H1 (cell line): ENCODE measurements at regions not wholly inside any gene's neighbourhood (a gene's known extent, or its start where the extent isn't known, plus 50 kb on each side); places are given as distances from the start of the nearest gene placed in this dataset.

Experiments used
- CTCF ChIA-PET: fragments of 300-600 bp; sonication (Branson Sonifier 250); formaldehyde crosslinking; loops from one replicate; lab custom pipeline; 2021; ENCODE audit not compliant: partially characterized antibody; lab: Charles Lee
- POLR2A ChIA-PET: fragments of 300-600 bp; sonication (Branson Sonifier 250); formaldehyde crosslinking; loops from one replicate; lab custom pipeline; 2021; ENCODE audit warnings: inconsistent platforms; ENCODE audit not compliant: partially characterized antibody; lab: Charles Lee
- DNase-seq, 2 experiments: peaks; one replicate each; pipeline versions ENCODE4 v3.0.0 to v3.0.0-alpha.2; 2010 to 2022; ENCODE audit warnings: low spot score in 2 of 2, low read depth in 1 of 2, mixed read lengths in 1 of 2
- FAIRE-seq: peaks from 2 replicates; lab custom pipeline; 2011; peaks lifted over from hg19 to GRCh38; lab: Jason Lieb, UNC
- H2AFZ ChIP-seq: 2 replicates; pipeline ENCODE4 v1.8.1; 2012; ENCODE audit warnings: low read length, inconsistent platforms
- H2AK5ac ChIP-seq: 2 replicates; pipeline ENCODE4 v1.6.1; 2013; ENCODE audit warnings: low read depth, low read length
- H2BK120ac ChIP-seq: replicated peaks from 2 replicates; pipeline ENCODE3; 2013; ENCODE audit warnings: low read depth, low read length, inconsistent platforms
- H2BK12ac ChIP-seq: 2 replicates; pipeline ENCODE4 v1.6.1; 2013; ENCODE audit warnings: low read depth, low read length
- H2BK15ac ChIP-seq: 2 replicates; pipeline ENCODE4 v1.6.1; 2013; ENCODE audit warnings: low read length
- H2BK20ac ChIP-seq: 2 replicates; pipeline ENCODE4 v1.6.1; 2013; ENCODE audit warnings: low read length
- H2BK5ac ChIP-seq: 2 replicates; pipeline ENCODE4 v1.6.1; 2013; ENCODE audit warnings: low read depth, low read length
- H3K14ac ChIP-seq: 2 replicates; pipeline ENCODE4 v1.6.1; 2013; ENCODE audit warnings: inconsistent platforms; ENCODE audit not compliant: insufficient read length
- H3K18ac ChIP-seq: 2 replicates; pipeline ENCODE4 v1.6.1; 2013; ENCODE audit warnings: low read length; ENCODE audit errors: extremely low read depth
- H3K23ac ChIP-seq: 2 replicates; pipeline ENCODE4 v1.6.1; 2013; ENCODE audit warnings: inconsistent platforms; ENCODE audit not compliant: insufficient read length
- H3K23me2 ChIP-seq: 2 replicates; pipeline ENCODE4 v1.6.1; 2013; ENCODE audit warnings: low read depth, low read length
- H3K27ac ChIP-seq: 2 replicates; pipeline ENCODE4 v1.6.1; 2011; ENCODE audit warnings: low read depth, low read length, inconsistent platforms
- H3K27me3 ChIP-seq, 4 experiments: replicated peaks in 1 of 4; 1 replicate in 1 of 4; 2 replicates in 3 of 4; pipeline versions ENCODE4 v1.6.1 to v1.8.1; 2011 to 2013; ENCODE audit warnings: low read length in 3 of 4, mild to moderate bottlenecking in 3 of 4, inconsistent platforms in 2 of 4, mixed read lengths in 2 of 4, moderate library complexity in 1 of 4; ENCODE audit not compliant: control insufficient read depth in 3 of 4, insufficient read depth in 3 of 4; ENCODE audit errors: extremely low read depth in 1 of 4
- H3K36me3 ChIP-seq, 4 experiments: 2 replicates each; pipeline versions ENCODE4 v1.6.1 to v1.8.1; 2011 to 2013; ENCODE audit warnings: mild to moderate bottlenecking in 4 of 4, low read length in 3 of 4, moderate library complexity in 2 of 4, control low read depth in 1 of 4, inconsistent platforms in 1 of 4; ENCODE audit not compliant: insufficient read depth in 4 of 4, control insufficient read depth in 2 of 4
- H3K4ac ChIP-seq: replicated peaks from 2 replicates; pipeline ENCODE3; 2013; ENCODE audit warnings: low read length, low read depth, mixed read lengths, inconsistent platforms; ENCODE audit not compliant: insufficient read length
- H3K4me1 ChIP-seq, 4 experiments: replicated peaks in 1 of 4; 1 replicate in 1 of 4; 2 replicates in 3 of 4; pipeline versions ENCODE4 v1.6.1 to v1.8.1; 2011 to 2013; ENCODE audit warnings: low read length in 3 of 4, inconsistent platforms in 2 of 4, mixed read lengths in 1 of 4; ENCODE audit not compliant: insufficient read depth in 4 of 4, control insufficient read depth in 3 of 4
- H3K4me2 ChIP-seq, 2 experiments: 2 replicates each; pipeline versions ENCODE4 v1.6.1 to v1.8.1; 2011 to 2013; ENCODE audit warnings: low read depth in 2 of 2, low read length in 2 of 2, control low read depth in 1 of 2, inconsistent platforms in 1 of 2, mild to moderate bottlenecking in 1 of 2; ENCODE audit not compliant: insufficient read depth in 1 of 2
- H3K4me3 ChIP-seq, 4 experiments: fragments of 200-600, 300-600 bp in 1 of 4; sonication (generic), shearing (Covaris generic), sonication (Bioruptor Twin) in 1 of 4; 2 replicates each; pipeline versions ENCODE4 v1.5.1 to v1.8.1; 2011 to 2016; ENCODE audit warnings: low read length in 4 of 4, low read depth in 3 of 4, control low read depth in 2 of 4, inconsistent platforms in 2 of 4, mild to moderate bottlenecking in 2 of 4, mixed read lengths in 1 of 4, moderate library complexity in 1 of 4; ENCODE audit not compliant: insufficient read depth in 2 of 4; ENCODE audit errors: extremely low read depth in 1 of 4
- H3K56ac ChIP-seq: replicated peaks from 2 replicates; pipeline ENCODE3; 2013; ENCODE audit warnings: low read depth, mild to moderate bottlenecking, mixed read lengths, low read length, inconsistent platforms; ENCODE audit not compliant: insufficient read length
- H3K79me1 ChIP-seq: 2 replicates; pipeline ENCODE4 v1.6.1; 2013; ENCODE audit warnings: low read depth, low read length, control low read depth
- H3K79me2 ChIP-seq, 2 experiments: 2 replicates each; pipeline versions ENCODE4 v1.6.1 to v1.8.1; 2012 to 2013; ENCODE audit warnings: low read length in 2 of 2, mild to moderate bottlenecking in 2 of 2, inconsistent platforms in 1 of 2; ENCODE audit not compliant: insufficient read depth in 2 of 2, control insufficient read depth in 1 of 2
- H3K9ac ChIP-seq, 4 experiments: replicated peaks in 1 of 4; 1 replicate in 1 of 4; 2 replicates in 3 of 4; pipeline versions ENCODE4 v1.6.1 to v1.8.1; 2011 to 2013; ENCODE audit warnings: low read depth in 3 of 4, low read length in 3 of 4, control low read depth in 2 of 4, mild to moderate bottlenecking in 2 of 4, moderate library complexity in 2 of 4, inconsistent platforms in 1 of 4; ENCODE audit errors: extremely low read depth in 1 of 4
- H3K9me3 ChIP-seq, 2 experiments: 2 replicates each; pipeline versions ENCODE4 v1.6.1 to v1.8.1; 2012 to 2013; ENCODE audit warnings: mild to moderate bottlenecking in 2 of 2, moderate library complexity in 2 of 2, control low read depth in 1 of 2, inconsistent platforms in 1 of 2, low read depth in 1 of 2, low read length in 1 of 2, mixed read lengths in 1 of 2; ENCODE audit not compliant: insufficient read depth in 2 of 2
- H4K20me1 ChIP-seq, 2 experiments: replicated peaks in 1 of 2; 2 replicates each; pipeline versions ENCODE3 to v1.8.1; 2011 to 2013; ENCODE audit warnings: inconsistent platforms in 2 of 2, low read length in 2 of 2, mild to moderate bottlenecking in 1 of 2; ENCODE audit not compliant: insufficient read depth in 2 of 2, control insufficient read depth in 1 of 2
- H4K5ac ChIP-seq: 2 replicates; pipeline ENCODE4 v1.6.1; 2013; ENCODE audit warnings: low read length, low read depth, mixed read lengths, inconsistent platforms; ENCODE audit not compliant: insufficient read length
- H4K8ac ChIP-seq: 2 replicates; pipeline ENCODE4 v1.8.0; 2013; ENCODE audit warnings: mild to moderate bottlenecking, moderate library complexity, low read length, inconsistent platforms; ENCODE audit not compliant: insufficient read depth; ENCODE audit errors: extremely low read depth
- H4K91ac ChIP-seq: replicated peaks from 2 replicates; pipeline ENCODE3; 2013; ENCODE audit warnings: low read length, mixed read lengths, inconsistent platforms; ENCODE audit not compliant: insufficient read length
- CEBPB ChIP-seq: IDR thresholded peaks from 2 replicates; pipeline ENCODE4 v1.6.1; 2012; ENCODE audit warnings: low read depth, low read length
- TCF12 ChIP-seq: IDR thresholded peaks from 2 replicates; pipeline ENCODE4 v1.6.1; 2011; ENCODE audit warnings: low read depth, mild to moderate bottlenecking, low read length

DNA sequence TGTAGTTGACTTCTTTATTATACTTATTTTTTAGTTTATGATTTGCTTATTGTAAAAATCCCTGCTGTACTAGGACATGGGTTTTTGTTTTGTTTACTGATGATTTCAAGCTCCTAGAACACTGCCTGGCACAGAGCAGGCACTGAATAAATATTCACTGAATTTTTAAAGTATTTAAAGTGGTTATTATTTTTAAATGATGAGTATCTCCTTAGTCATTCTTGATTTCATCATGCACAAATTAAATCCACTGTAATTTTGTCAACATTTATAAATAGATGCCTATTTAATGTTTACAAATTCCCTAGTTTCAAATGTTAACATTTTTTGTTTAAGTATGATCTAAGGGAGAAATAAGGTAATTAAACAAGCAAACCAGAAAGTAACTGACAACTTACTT lies 367.9 kb upstream of the SLIT2 start:
- Histone ChIP-seq H3K36me3 (no peaks in the 10 kb centered on the region), H4K5ac (no peak overlapping the region), H3K56ac (no peak overlapping the region), H4K8ac (no peak overlapping the region), H3K4ac (no peak overlapping the region), H3K4me3 (no peak overlapping the region), H3K23ac (no peak overlapping the region), H4K20me1 (no peaks in the 10 kb centered on the region), H2AK5ac (no peak overlapping the region), H3K9ac (no peak overlapping the region), H2BK120ac (no peak overlapping the region), H3K18ac (no peak overlapping the region), H2BK20ac (no peak overlapping the region), H2BK5ac (no peak overlapping the region), H3K27me3 (no peaks in the 10 kb centered on the region), H2BK12ac (no peak overlapping the region), H3K4me1 (no peaks in the 10 kb centered on the region), H3K23me2 (no peaks in the 10 kb centered on the region), H3K27ac (no peak overlapping the region), H2AFZ (no peak overlapping the region), H3K14ac (no peak overlapping the region), H2BK15ac (no peak overlapping the region), H3K79me2 (no peaks in the 10 kb centered on the region), H3K79me1 (no peaks in the 10 kb centered on the region), H3K9me3 (no peaks in the 10 kb centered on the region), H4K91ac (no peak overlapping the region), H3K4me2 (no peak overlapping the region)
- no peak for DNase-seq
- FAIRE-seq = no peak
- TF ChIP-seq TCF12 (no peak), CEBPB (no peak)
- CTCF ChIA-PET = no interaction called here
- POLR2A ChIA-PET = no interaction called here
